ENCODE measurements at regions not wholly inside any gene's neighbourhood (a gene's known extent, or its start where the extent isn't known, plus 50 kb on each side); places are given as distances from the start of the nearest gene placed in this dataset.
A peak's percentile ranks its signal among the peaks of the same experiment; 100 is the strongest.
"Not testable (repeated sequence)": the region's sequence is repeated elsewhere in the genome, so short reads cannot be mapped to it uniquely, and the experiment has no call there.

- DNase-seq (ENCODE audit: low read depth): no peak
Measured at GRCh38 chr9:111276431-111277128, 53.4 kb downstream of the OR2K2 start.

- DNase-seq (ENCODE audit: low read depth): no peak
Measured at GRCh38 chr9:111274737-111275136, 55.3 kb downstream of the OR2K2 start.

- DNase-seq (ENCODE audit: low read depth): no peak
Measured at GRCh38 chr9:111272581-111272980, 57.4 kb downstream of the OR2K2 start.

GRCh38 chr9:111271481-111272080 is 58.4 kb downstream of the OR2K2 start:
- DNase-seq (ENCODE audit: low read depth): peak; percentile 27

GRCh38 chr9:111271047-111271446 is 59.0 kb downstream of the OR2K2 start:
- DNase-seq (ENCODE audit: low read depth): no peak

GRCh38 chr9:111266024-111266423 is 64.0 kb downstream of the OR2K2 start:
- DNase-seq (ENCODE audit: low read depth): not testable (repeated sequence)

GRCh38 chr9:111263116-111263515 is 66.9 kb downstream of the OR2K2 start:
- no peak for DNase-seq (ENCODE audit: low read depth)

GRCh38 chr9:111258875-111259271 is 71.2 kb downstream of the OR2K2 start:
- DNase-seq (ENCODE audit: low read depth): no peak

GRCh38 chr9:111258209-111258874 is 71.7 kb downstream of the OR2K2 start:
- DNase-seq (ENCODE audit: low read depth): no peak

GRCh38 chr9:111253742-111254437 is 76.1 kb downstream of the OR2K2 start:
- DNase-seq (ENCODE audit: low read depth): no peak

- DNase-seq (ENCODE audit: low read depth): no peak
Measured at GRCh38 chr9:111250875-111251842, 78.9 kb downstream of the OR2K2 start.

GRCh38 chr9:111237447-111237846 is 92.6 kb downstream of the OR2K2 start:
- peak; percentile 49 for DNase-seq (ENCODE audit: low read depth)

GRCh38 chr9:111236332-111236731 is 93.7 kb downstream of the OR2K2 start:
- DNase-seq (ENCODE audit: low read depth): peak; percentile 85

- no peak for DNase-seq (ENCODE audit: low read depth)
Measured at GRCh38 chr9:111233963-111234362, 96.1 kb downstream of the OR2K2 start.

GRCh38 chr9:111232997-111233790 is 96.8 kb downstream of the OR2K2 start:
- peak; percentile 72 for DNase-seq (ENCODE audit: low read depth)

- no peak for DNase-seq (ENCODE audit: low read depth)
Measured at GRCh38 chr9:111231801-111232580, 98.0 kb downstream of the OR2K2 start.

GRCh38 chr9:111222757-111223156 is 107.3 kb downstream of the OR2K2 start:
- DNase-seq (ENCODE audit: low read depth): no peak

GRCh38 chr9:111212874-111213273 is 117.2 kb downstream of the OR2K2 start:
- no peak for DNase-seq (ENCODE audit: low read depth)

GRCh38 chr9:111198936-111199335 is 131.1 kb downstream of the OR2K2 start:
- DNase-seq (ENCODE audit: low read depth): peak; percentile 37

Data from LHCN-M2 (cell line).